ENCODE measurements at regions not wholly inside any gene's neighbourhood (a gene's known extent, or its start where the extent isn't known, plus 50 kb on each side); places are given as distances from the start of the nearest gene placed in this dataset.

- no peak overlapping the region for H3K4me3 ChIP-seq (ENCODE audit: low read length)
- TF ChIP-seq CTCF (conservative IDR thresholded peaks at IDR 0.05; ENCODE audit: low read length), result no peak
- DNase-seq (ENCODE audit: low read depth), result no peak
These were observed 142.0 kb upstream of the BDNF start for GRCh38 chr11:27842290-27842689.

- no peak overlapping the region for H3K4me3 ChIP-seq (ENCODE audit: low read length)
- DNase-seq (ENCODE audit: low read depth), result no peak
- TF ChIP-seq CTCF (conservative IDR thresholded peaks at IDR 0.05; ENCODE audit: low read length), result no peak
These were observed 140.8 kb upstream of the BDNF start for GRCh38 chr11:27841023-27841422.

- TF ChIP-seq CTCF (conservative IDR thresholded peaks at IDR 0.05; ENCODE audit: low read length), result peak; percentile 47
- peak; percentile 67 for DNase-seq (ENCODE audit: low read depth)
- H3K4me3 ChIP-seq (ENCODE audit: low read length), result no peak overlapping the region
These were observed 139.1 kb upstream of the BDNF start for GRCh38 chr11:27839226-27839913.

GRCh38 chr11:27838674-27839073 lies 138.4 kb upstream of the BDNF start:
- H3K4me3 ChIP-seq (ENCODE audit: low read length), result no peak overlapping the region
- TF ChIP-seq CTCF (conservative IDR thresholded peaks at IDR 0.05; ENCODE audit: low read length), result no peak
- no peak for DNase-seq (ENCODE audit: low read depth)

- no peak overlapping the region for H3K4me3 ChIP-seq (ENCODE audit: low read length)
- TF ChIP-seq CTCF (conservative IDR thresholded peaks at IDR 0.05; ENCODE audit: low read length), result no peak
- no peak for DNase-seq (ENCODE audit: low read depth)
These were observed 137.8 kb upstream of the BDNF start for GRCh38 chr11:27837895-27838563.

- TF ChIP-seq CTCF (conservative IDR thresholded peaks at IDR 0.05; ENCODE audit: low read length), result no peak
- no peak for DNase-seq (ENCODE audit: low read depth)
- no peak overlapping the region for H3K4me3 ChIP-seq (ENCODE audit: low read length)
These were observed 130.0 kb upstream of the BDNF start for GRCh38 chr11:27830206-27830605.

- peak; percentile 53 for DNase-seq (ENCODE audit: low read depth)
- H3K4me3 ChIP-seq (ENCODE audit: low read length), result no peak overlapping the region
- TF ChIP-seq CTCF (conservative IDR thresholded peaks at IDR 0.05; ENCODE audit: low read length), result no peak
These were observed 120.0 kb upstream of the BDNF start for GRCh38 chr11:27820249-27820648.

Data from AG10803 (cell line).